Osteocyte (in vitro differentiated cells): ENCODE measurements at regions not wholly inside any gene's neighbourhood (a gene's known extent, or its start where the extent isn't known, plus 50 kb on each side); places are given as distances from the start of the nearest gene placed in this dataset.

ENCODE experiments used
- DNase-seq: peaks from one replicate; pipeline ENCODE4 v3.0.0; 2021; ENCODE audit warnings: mixed read lengths; ENCODE audit not compliant: unreplicated experiment; ENCODE audit errors: extremely low spot score
- H3K27ac Mint-ChIP-seq: one replicate; pipeline ENCODE4 v1.8.0; 2021; ENCODE audit warnings: mild to moderate bottlenecking, mixed read lengths; ENCODE audit not compliant: unreplicated experiment
- H3K27me3 Mint-ChIP-seq: one replicate; pipeline ENCODE4 v1.8.0; 2021; ENCODE audit warnings: mixed read lengths; ENCODE audit not compliant: unreplicated experiment
- H3K36me3 Mint-ChIP-seq: one replicate; pipeline ENCODE4 v1.8.0; 2021; ENCODE audit warnings: mixed read lengths; ENCODE audit not compliant: unreplicated experiment
- H3K4me1 Mint-ChIP-seq: one replicate; pipeline ENCODE4 v1.8.0; 2021; ENCODE audit warnings: mixed read lengths; ENCODE audit not compliant: unreplicated experiment
- H3K4me3 Mint-ChIP-seq: one replicate; pipeline ENCODE4 v1.8.0; 2021; ENCODE audit warnings: mild to moderate bottlenecking, moderate library complexity, mixed read lengths; ENCODE audit not compliant: unreplicated experiment
- H3K9me3 Mint-ChIP-seq: one replicate; pipeline ENCODE4 v1.8.0; 2021; ENCODE audit warnings: mixed read lengths; ENCODE audit not compliant: unreplicated experiment
- CTCF ChIP-seq: fragments of 200-600 bp; sonication (generic); IDR thresholded peaks from 2 replicates; pipeline ENCODE4 v1.5.0; 2021; ENCODE audit warnings: antibody characterized with exemption, mild to moderate bottlenecking, moderate library complexity

GRCh38 chr3:169029674-169030285 lies 633.7 kb downstream of the MECOM start:
- H3K4me1 Mint-ChIP-seq, result peaks cover 10% of the 10 kb centered on the region
- no peaks in the 10 kb centered on the region for H3K36me3 Mint-ChIP-seq
- H3K4me3 Mint-ChIP-seq, result no peak overlapping the region

DNA sequence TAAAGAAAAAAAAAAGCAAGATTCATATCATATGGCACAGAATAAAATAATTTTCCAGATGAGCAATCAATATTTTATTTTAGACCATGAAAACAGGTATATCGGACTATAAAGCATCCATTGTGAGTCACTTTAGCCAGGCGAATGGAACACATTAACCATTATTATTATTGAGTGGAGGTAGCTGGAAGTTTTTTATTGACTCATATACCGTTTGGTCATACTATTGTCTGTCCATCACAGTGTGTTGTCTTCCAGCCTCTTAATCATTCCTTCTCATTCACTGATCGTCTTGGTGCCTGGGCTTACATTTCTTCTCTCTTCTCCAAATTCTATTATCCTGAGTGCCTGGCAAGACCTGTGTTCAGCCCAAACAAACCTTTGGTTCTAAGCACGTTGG lies 634.8 kb downstream of the MECOM start:
- TF ChIP-seq CTCF, result no peak
- Mint-ChIP-seq H3K4me3 (no peak overlapping the region), H3K27ac (no peak overlapping the region), H3K27me3 (peaks cover 3% of the 10 kb centered on the region), H3K36me3 (no peaks in the 10 kb centered on the region), H3K4me1 (peaks cover 10% of the 10 kb centered on the region), H3K9me3 (no peaks in the 10 kb centered on the region)
- DNase-seq, result no peak

More at GRCh38 chr3:169029674-169030285, 633.7 kb downstream of the MECOM start:
- no peak for TF ChIP-seq CTCF
- DNase-seq, result no peak
- Mint-ChIP-seq H3K9me3 (no peaks in the 10 kb centered on the region), H3K27ac (no peak overlapping the region), H3K27me3 (peaks cover 3% of the 10 kb centered on the region)

- Mint-ChIP-seq H3K4me3 (no peak overlapping the region), H3K9me3 (no peaks in the 10 kb centered on the region), H3K27me3 (no peaks in the 10 kb centered on the region), H3K27ac (no peak overlapping the region), H3K4me1 (peaks cover 10% of the 10 kb centered on the region), H3K36me3 (no peaks in the 10 kb centered on the region)
- DNase-seq, result no peak
- TF ChIP-seq CTCF, result no peak
Observed at GRCh38 chr3:169026543-169027182, 636.8 kb downstream of the MECOM start.

GRCh38 chr3:169022457-169022856 lies 641.1 kb downstream of the MECOM start:
- TF ChIP-seq CTCF, result no peak
- H3K36me3 Mint-ChIP-seq, result no peaks in the 10 kb centered on the region
- H3K27me3 Mint-ChIP-seq, result peaks cover 3% of the 10 kb centered on the region
- no peak overlapping the region for H3K4me3 Mint-ChIP-seq
- no peak overlapping the region for H3K27ac Mint-ChIP-seq
- peaks cover 9% of the 10 kb centered on the region for H3K4me1 Mint-ChIP-seq
- no peaks in the 10 kb centered on the region for H3K9me3 Mint-ChIP-seq
- no peak for DNase-seq

- DNase-seq, result no peak
- peaks cover 3% of the 10 kb centered on the region for H3K27me3 Mint-ChIP-seq
- no peaks in the 10 kb centered on the region for H3K9me3 Mint-ChIP-seq
- no peak for TF ChIP-seq CTCF
- H3K27ac Mint-ChIP-seq, result no peak overlapping the region
- no peaks in the 10 kb centered on the region for H3K36me3 Mint-ChIP-seq
- no peaks in the 10 kb centered on the region for H3K4me1 Mint-ChIP-seq
- H3K4me3 Mint-ChIP-seq, result no peak overlapping the region
Observed at GRCh38 chr3:169020371-169020770, 643.1 kb downstream of the MECOM start.
